Kasumi-1 (cell line): ENCODE measurements at regions not wholly inside any gene's neighbourhood (a gene's known extent, or its start where the extent isn't known, plus 50 kb on each side); places are given as distances from the start of the nearest gene placed in this dataset.

Experiments
- DNase-seq, 2 experiments: peaks; one replicate each; lab custom pipeline; 2025; lab: John Stamatoyannopoulos, UW

DNA sequence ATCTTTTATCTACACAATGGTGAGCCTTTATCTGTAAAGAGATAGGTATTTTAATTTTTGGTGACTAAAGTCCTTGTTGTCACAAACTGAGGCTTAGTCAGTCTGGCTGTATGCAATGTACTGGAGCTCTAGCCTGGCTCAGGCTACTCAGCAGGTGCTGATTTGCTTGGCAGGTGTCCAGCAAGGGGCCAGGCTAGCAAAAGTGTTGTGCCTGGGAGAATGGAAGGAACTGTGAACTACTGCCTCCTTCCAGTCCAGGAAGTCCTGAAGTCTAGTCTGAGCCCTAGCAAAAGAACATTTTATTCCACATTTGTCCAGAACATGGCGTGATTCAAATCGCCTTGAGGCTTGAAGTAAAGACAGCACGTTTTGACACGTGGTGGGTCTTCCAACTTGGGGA is 260.5 kb downstream of the CCDC85A start:
- DNase-seq: no peak

- no peak for DNase-seq
Observed at GRCh38 chr2:56448403-56449001, 264.7 kb downstream of the CCDC85A start.

GRCh38 chr2:56449002-56449431 is 265.2 kb downstream of the CCDC85A start:
- no peak for DNase-seq

- DNase-seq: no peak
Observed at GRCh38 chr2:56449449-56449860, 265.7 kb downstream of the CCDC85A start.

DNA sequence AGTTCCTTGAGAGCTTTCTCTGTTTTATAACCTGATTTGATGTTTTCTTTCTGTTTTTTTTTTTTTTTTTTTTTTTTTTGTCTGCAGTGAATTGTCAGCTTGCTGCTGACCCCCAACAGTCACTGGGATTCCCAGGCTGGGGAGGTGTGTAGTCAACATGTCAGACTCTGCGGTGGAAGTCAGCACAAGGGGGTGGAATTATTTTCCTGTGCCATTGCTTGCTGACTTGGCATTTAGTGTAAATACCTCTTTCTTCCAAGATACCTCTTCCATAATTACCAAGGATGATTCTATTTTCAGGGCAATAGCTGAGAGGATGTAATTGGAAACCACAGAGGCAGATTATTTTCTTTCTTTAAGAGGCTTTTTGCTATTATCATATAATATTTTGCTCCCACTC is 266.3 kb downstream of the CCDC85A start:
- no peak for DNase-seq

- DNase-seq: no peak
Observed at GRCh38 chr2:56450772-56451171, 267.0 kb downstream of the CCDC85A start.

- DNase-seq: no peak
Observed at GRCh38 chr2:56455642-56456041, 271.9 kb downstream of the CCDC85A start.

DNA sequence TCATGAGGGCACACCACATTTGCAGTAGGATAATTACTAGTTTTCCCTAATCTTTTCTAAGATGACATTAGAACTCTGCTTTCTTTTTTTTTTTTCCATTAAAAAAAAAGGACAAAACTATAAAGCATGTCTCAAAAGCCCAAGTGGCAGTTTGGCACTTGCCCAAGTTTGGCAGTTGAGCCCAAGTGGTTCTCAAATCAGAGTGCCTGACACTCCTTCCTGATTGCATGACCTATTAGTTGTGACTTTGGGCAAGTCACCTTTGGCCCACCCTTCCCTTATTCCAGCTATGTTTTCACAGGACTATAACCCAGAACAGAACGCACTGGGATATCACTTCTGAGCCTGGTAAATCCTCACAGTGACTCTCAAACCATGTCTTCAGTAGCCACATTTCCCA is 273.0 kb downstream of the CCDC85A start:
- DNase-seq: no peak

DNA sequence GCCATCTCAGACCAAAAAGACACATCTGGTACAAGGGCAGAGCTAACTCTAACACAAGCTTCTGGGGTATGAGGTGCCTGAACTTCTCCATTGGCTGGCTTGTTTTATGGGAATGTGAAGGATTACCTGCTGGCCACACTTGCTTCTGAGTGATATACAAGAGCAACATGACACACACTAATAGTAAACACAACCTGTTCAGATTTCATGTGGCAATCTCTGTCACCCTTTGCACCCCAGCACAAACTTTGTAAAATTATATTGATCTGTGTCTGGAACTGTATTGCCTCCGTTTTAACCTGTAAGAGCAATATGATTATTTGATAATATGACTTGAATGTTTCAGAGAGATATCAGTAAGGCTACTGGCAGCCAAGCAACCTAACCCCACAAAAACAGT is 276.7 kb downstream of the CCDC85A start:
- no peak for DNase-seq

GRCh38 chr2:56464066-56464465 is 280.3 kb downstream of the CCDC85A start:
- no peak for DNase-seq

DNA sequence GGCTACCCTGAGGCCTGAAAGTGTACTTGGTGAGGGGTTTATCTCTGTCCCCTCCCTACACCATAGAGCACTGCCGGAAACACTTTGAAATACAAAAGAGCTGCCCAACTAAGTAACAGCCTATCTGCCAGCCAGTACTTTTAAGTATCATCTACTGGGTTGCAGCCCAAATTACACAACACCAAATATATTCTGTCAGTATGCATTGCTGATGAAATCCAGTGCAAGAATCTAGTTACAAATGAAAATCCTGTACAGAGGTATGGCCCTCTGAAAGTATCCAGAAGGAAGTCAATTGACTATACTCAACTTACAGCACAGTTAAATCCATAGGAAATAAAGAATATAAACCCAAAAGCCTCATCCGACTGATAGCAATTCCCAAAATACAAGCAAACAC is 280.8 kb downstream of the CCDC85A start:
- DNase-seq: no peak

GRCh38 chr2:56465491-56465890 is 281.7 kb downstream of the CCDC85A start:
- DNase-seq: no peak

GRCh38 chr2:56473524-56473923 is 289.7 kb downstream of the CCDC85A start:
- DNase-seq: no peak

GRCh38 chr2:56474412-56475158 is 290.8 kb downstream of the CCDC85A start:
- DNase-seq: no peak

DNA sequence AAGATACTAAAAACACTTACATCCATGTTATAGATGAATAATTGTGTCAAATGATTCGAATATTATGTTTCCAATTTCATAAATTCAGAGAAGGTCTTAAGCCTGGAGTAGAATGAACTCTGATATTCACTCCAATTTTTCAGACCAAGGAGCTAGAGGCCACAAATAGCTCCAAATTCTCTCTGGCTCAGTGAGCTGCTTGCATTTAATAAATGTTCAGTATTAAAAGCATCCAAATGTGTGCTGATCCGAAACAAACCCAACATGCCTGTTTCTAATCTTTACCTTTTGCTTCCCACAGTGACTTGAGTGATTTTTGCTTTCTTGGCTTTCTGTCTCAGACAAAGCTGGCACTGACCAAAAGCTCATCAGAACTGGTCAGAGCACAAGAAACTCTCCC is 291.4 kb downstream of the CCDC85A start:
- no peak for DNase-seq

DNA sequence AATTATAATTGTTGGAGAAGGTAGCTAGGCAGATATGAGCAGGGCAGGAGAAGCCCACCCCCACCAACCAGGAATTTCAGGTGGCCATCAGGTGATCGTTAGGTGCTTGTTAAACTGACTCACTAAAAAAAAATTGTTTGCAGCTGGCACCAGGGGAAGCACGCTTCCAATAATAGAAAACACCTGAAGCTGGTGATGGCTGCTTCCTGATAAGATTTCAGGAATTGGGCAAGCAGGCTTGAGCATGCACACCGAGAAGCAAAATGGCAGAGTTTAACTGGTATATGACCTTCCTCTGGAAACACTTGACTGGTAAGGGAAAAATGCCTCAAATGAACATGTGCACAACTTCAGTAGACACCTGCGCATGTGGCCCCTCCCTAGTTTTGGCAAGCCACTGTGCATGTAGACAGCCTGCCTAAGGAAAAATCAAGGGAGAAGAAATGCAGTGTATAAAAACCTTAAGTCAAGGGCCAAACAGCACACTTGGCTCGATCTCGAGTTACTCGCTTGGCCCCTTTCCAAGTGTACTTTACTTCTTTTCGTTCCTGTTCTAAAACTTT is 292.8 kb downstream of the CCDC85A start:
- DNase-seq: no peak

GRCh38 chr2:56478027-56478426 is 294.2 kb downstream of the CCDC85A start:
- no peak for DNase-seq

DNA sequence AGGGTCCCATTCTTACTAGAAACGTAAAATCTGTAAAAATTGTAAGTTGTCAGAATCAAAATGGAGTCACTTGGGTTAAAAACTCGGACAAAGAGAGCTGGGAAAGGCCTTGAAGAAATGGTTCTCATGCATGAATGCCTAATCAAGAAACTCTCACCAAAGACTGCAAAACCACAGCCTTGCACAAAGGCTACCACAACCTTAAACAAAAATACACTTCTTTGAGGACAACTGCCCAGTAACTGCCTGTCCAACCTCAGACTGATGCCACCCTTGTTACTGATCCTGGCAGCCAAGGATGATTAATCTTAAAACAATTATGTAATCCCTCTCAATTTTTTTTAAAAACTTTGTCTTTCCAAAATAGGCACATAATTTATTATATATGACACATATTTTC is 299.3 kb downstream of the CCDC85A start:
- no peak for DNase-seq

GRCh38 chr2:56484906-56485305 is 301.1 kb downstream of the CCDC85A start:
- DNase-seq: no peak

DNA sequence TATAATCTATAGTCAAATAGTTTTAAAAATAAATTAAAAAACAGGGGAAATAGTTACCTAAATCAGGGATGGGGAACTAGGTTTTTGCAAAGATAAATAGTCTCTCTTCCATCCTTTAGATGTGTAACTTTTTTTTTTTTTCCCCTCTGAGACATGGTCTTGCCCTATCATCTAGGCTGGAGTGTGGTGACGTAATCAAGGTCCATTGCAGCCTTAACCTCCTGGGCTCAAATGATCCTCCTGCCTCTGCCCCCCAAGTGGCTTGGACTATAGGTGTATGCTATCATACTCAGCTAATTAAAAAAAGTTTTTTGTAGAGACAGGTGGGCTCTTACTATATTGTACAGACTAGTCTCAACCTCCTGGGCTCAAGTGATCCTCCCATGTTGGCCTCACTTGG is 316.5 kb downstream of the CCDC85A start:
- no peak for DNase-seq

DNA sequence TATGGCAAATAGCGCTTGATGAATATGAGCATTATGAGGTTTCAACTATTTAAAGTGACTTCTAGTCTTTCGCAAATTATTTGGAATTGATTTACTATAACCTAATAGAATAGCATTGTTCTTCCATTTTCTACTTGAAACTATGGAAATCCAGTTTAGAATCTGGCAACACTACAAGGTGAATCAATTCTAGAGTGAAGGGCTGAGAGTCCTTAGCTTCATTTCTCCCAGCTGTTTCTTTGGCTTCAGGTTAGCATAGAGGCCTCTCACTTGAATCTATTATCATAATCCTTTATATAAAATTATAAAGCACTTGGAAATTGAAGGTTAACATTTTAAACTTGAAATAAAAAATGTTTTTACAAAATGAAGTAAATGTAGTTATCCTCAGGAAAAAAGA is 318.8 kb downstream of the CCDC85A start:
- no peak for DNase-seq

- DNase-seq: no peak
Observed at GRCh38 chr2:56505885-56506284, 322.1 kb downstream of the CCDC85A start.

DNA sequence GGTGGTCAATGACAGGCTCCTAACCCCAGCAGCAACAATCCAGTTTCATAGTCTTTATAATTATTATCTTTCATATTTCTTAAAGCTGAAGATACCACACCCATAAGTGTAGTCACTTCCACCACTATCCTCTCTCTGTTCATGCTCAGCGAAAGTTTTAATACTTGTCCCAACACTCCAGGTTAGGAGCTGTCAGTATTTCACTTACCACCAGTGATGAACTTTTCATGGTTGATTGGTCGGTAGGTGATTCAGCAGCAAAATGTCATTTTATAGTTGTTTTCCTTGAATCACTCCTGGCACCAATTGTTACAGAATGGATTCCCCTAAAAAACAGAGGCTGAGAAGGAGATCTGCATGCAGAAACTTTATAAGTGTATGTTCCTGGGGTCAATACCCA is 324.9 kb downstream of the CCDC85A start:
- DNase-seq: no peak

DNA sequence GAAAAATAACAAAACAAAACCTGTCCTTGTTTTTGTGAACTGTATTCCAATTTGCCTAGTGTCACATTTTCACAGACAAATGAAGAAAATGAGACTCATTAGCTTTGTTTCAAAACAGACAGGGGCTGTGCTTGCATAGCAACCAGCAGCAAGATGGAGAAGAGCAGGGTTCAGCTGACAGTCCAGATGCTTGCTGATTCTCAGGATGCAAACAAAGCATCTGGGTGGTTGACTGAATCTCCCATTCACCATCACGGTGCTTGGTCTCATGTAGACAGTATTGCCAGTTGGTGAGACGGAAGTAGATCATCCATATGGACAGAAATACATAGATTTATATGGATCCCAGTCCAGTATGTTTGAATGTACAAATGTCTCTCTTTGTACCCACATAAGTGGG is 326.8 kb downstream of the CCDC85A start:
- DNase-seq: no peak
